OCI-LY1 (cell line): ENCODE measurements at regions not wholly inside any gene's neighbourhood (a gene's known extent, or its start where the extent isn't known, plus 50 kb on each side); places are given as distances from the start of the nearest gene placed in this dataset.

ENCODE experiments used
- H2AFZ ChIP-seq: fragments of 200-600 bp; sonication (generic), shearing (Covaris generic); 2 replicates; pipeline ENCODE4 v1.6.0; 2014; ENCODE audit warnings: antibody characterized with exemption, mild to moderate bottlenecking, low read length
- H3F3A ChIP-seq: fragments of 200-600 bp; sonication (generic), shearing (Covaris generic); 2 replicates; pipeline ENCODE4 v1.6.0; 2014; ENCODE audit warnings: mild to moderate bottlenecking, antibody characterized with exemption, low read length, moderate library complexity; ENCODE audit not compliant: insufficient read depth
- H3K27ac ChIP-seq: fragments of 200-600 bp; sonication (generic); 2 replicates; pipeline ENCODE4 v1.5.1; 2014; ENCODE audit warnings: low read length, mixed run types, mild to moderate bottlenecking, low read depth; ENCODE audit not compliant: poor library complexity, severe bottlenecking
- H3K27me3 ChIP-seq: fragments of 200-600 bp; sonication (generic); 2 replicates; pipeline ENCODE4 v1.6.0; 2014; ENCODE audit warnings: antibody characterized with exemption, mild to moderate bottlenecking, low read length, moderate library complexity; ENCODE audit not compliant: insufficient read depth
- H3K36me3 ChIP-seq: fragments of 200-600 bp; sonication (generic); 2 replicates; pipeline ENCODE4 v1.6.1; 2014; ENCODE audit warnings: mild to moderate bottlenecking, antibody characterized with exemption, low read length, moderate library complexity, mixed read lengths; ENCODE audit not compliant: insufficient read depth
- H3K4me1 ChIP-seq: fragments of 200-600 bp; sonication (generic); 2 replicates; pipeline ENCODE4 v1.5.1; 2014; ENCODE audit warnings: mild to moderate bottlenecking, low read length, moderate library complexity; ENCODE audit not compliant: insufficient read depth, severe bottlenecking
- H3K4me2 ChIP-seq: fragments of 200-600 bp; sonication (generic), shearing (Covaris generic); 2 replicates; pipeline ENCODE4 v1.6.1; 2014; ENCODE audit warnings: low read length
- H3K4me3 ChIP-seq: fragments of 200-600 bp; sonication (generic); 2 replicates; pipeline ENCODE4 v1.5.1; 2014; ENCODE audit warnings: low read length, low read depth, mild to moderate bottlenecking, mixed read lengths; ENCODE audit not compliant: poor library complexity, severe bottlenecking
- H3K79me2 ChIP-seq: fragments of 200-600 bp; shearing (Covaris generic); 2 replicates; pipeline ENCODE4 v1.6.1; 2016; ENCODE audit warnings: mixed run types, low read length, mixed read lengths; ENCODE audit not compliant: insufficient read depth
- H3K9ac ChIP-seq: fragments of 200-600 bp; sonication (generic), shearing (Covaris generic); 2 replicates; pipeline ENCODE4 v1.6.1; 2014; ENCODE audit warnings: mild to moderate bottlenecking, low read length, mixed read lengths
- H3K9me2 ChIP-seq: fragments of 200-600 bp; sonication (generic), shearing (Covaris generic); 2 replicates; pipeline ENCODE4 v1.6.1; 2014; ENCODE audit warnings: low read depth, mild to moderate bottlenecking, low read length, mixed read lengths
- H3K9me3 ChIP-seq: fragments of 200-600 bp; shearing (Covaris generic); 2 replicates; pipeline ENCODE4 v1.6.1; 2014; ENCODE audit warnings: low read length, mixed read lengths
- H4K20me1 ChIP-seq: fragments of 200-600 bp; sonication (generic), shearing (Covaris generic); 2 replicates; pipeline ENCODE4 v1.6.0; 2016; ENCODE audit warnings: mild to moderate bottlenecking, low read length; ENCODE audit not compliant: insufficient read depth
- CTCF ChIP-seq: fragments of 200-600 bp; sonication (generic), shearing (Covaris generic); IDR thresholded peaks from 2 replicates; pipeline ENCODE4 v1.5.1; 2017; ENCODE audit warnings: mild to moderate bottlenecking, antibody characterized with exemption, low read length, moderate library complexity, mixed read lengths
- EZH2 ChIP-seq: fragments of 200-600 bp; sonication (generic), shearing (Covaris generic); IDR thresholded peaks from 2 replicates; pipeline ENCODE4 v1.8.0; 2017; ENCODE audit warnings: borderline replicate concordance, mixed run types, mild to moderate bottlenecking, antibody characterized with exemption, low read length, moderate library complexity, mixed read lengths

- H3K9ac ChIP-seq = no peak overlapping the region
- no peak for TF ChIP-seq EZH2
- TF ChIP-seq CTCF = no peak
- no peaks in the 10 kb centered on the region for H3F3A ChIP-seq
- H3K4me1 ChIP-seq = no peaks in the 10 kb centered on the region
- H3K27me3 ChIP-seq = no peaks in the 10 kb centered on the region
- no peak overlapping the region for H2AFZ ChIP-seq
- no peaks in the 10 kb centered on the region for H4K20me1 ChIP-seq
- no peaks in the 10 kb centered on the region for H3K9me3 ChIP-seq
- no peak overlapping the region for H3K4me2 ChIP-seq
- H3K27ac ChIP-seq = no peak overlapping the region
- H3K4me3 ChIP-seq = no peak overlapping the region
- H3K79me2 ChIP-seq = no peaks in the 10 kb centered on the region
- H3K36me3 ChIP-seq = no peaks in the 10 kb centered on the region
- H3K9me2 ChIP-seq = no peaks in the 10 kb centered on the region
Measured at GRCh38 chr2:105674859-105675541, 69.7 kb upstream of the NCK2 start.

- Histone ChIP-seq H3K36me3 (no peaks in the 10 kb centered on the region), H3K4me1 (no peaks in the 10 kb centered on the region), H3F3A (no peaks in the 10 kb centered on the region), H3K9ac (no peak overlapping the region), H3K9me3 (no peaks in the 10 kb centered on the region), H3K4me3 (no peak overlapping the region), H3K4me2 (no peak overlapping the region), H3K27ac (no peak overlapping the region), H3K9me2 (no peaks in the 10 kb centered on the region), H4K20me1 (no peaks in the 10 kb centered on the region), H2AFZ (no peak overlapping the region), H3K27me3 (no peaks in the 10 kb centered on the region), H3K79me2 (no peaks in the 10 kb centered on the region)
- no peak for TF ChIP-seq EZH2
- TF ChIP-seq CTCF = no peak
Measured at GRCh38 chr2:105674401-105674800, 70.3 kb upstream of the NCK2 start.

- no peak for TF ChIP-seq EZH2
- no peak for TF ChIP-seq CTCF
- Histone ChIP-seq H3K9ac (no peak overlapping the region), H2AFZ (no peak overlapping the region), H3K9me3 (no peaks in the 10 kb centered on the region), H3K4me3 (no peak overlapping the region), H3K36me3 (no peaks in the 10 kb centered on the region), H3K27ac (no peak overlapping the region), H3K9me2 (no peaks in the 10 kb centered on the region), H3K79me2 (no peaks in the 10 kb centered on the region), H3F3A (no peaks in the 10 kb centered on the region), H3K4me2 (no peak overlapping the region), H4K20me1 (no peaks in the 10 kb centered on the region), H3K4me1 (no peaks in the 10 kb centered on the region), H3K27me3 (no peaks in the 10 kb centered on the region)
Measured at GRCh38 chr2:105671156-105671555, 73.6 kb upstream of the NCK2 start.
